ENCODE measurements at regions not wholly inside any gene's neighbourhood (a gene's known extent, or its start where the extent isn't known, plus 50 kb on each side); places are given as distances from the start of the nearest gene placed in this dataset.

DNA sequence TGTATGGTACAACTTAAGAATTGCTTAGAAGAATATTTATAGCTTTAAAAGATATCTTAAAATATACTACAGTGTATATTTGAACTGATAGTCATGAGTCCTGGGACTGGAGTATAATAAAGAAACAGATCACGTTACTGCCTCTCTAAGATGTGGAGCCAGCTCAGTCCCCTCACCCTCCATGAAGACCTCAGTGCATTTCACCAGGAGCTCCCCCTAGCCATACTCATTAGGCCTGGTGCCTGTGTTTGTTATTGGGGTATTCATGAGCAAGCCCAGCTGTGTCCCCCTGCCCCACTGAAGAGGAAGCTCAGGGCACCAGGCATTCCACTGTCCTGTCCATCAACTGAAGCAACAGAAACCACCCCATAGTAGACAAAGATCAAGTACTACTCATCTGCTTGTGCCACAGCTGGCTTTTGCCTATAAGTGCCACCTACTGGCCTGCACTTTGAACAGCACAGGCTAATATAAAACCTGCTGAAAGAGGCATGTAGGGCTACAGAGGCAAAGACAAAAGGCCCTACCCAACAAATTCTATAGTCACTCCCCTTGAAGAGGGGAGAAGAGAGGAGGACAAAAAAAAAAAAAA is 850.2 kb upstream of the NUDT12 start:
- Mint-ChIP-seq H3K4me1 (peaks cover 20% of the 10 kb centered on the region), H3K27ac (no peak overlapping the region), H3K27me3 (ENCODE audit: insufficient read depth) (no peaks in the 10 kb centered on the region), H3K9me3 (no peaks in the 10 kb centered on the region), H3K4me3 (no peak overlapping the region), H3K36me3 (ENCODE audit: low read depth) (no peaks in the 10 kb centered on the region)
- Histone ChIP-seq H3K4me3 (ENCODE audit: low read length) (no peak overlapping the region), H3K9ac (ENCODE audit: extremely low read depth, low read length, poor library complexity, severe bottlenecking) (no peak overlapping the region), H3K27ac (ENCODE audit: low read depth, low read length) (no peak overlapping the region), H3K36me3 (ENCODE audit: control insufficient read depth, insufficient read depth, low read length) (no peaks in the 10 kb centered on the region), H3K27me3 (ENCODE audit: control insufficient read depth, insufficient read depth, low read length, poor library complexity, severe bottlenecking) (no peaks in the 10 kb centered on the region), H3K4me1 (ENCODE audit: control insufficient read depth, insufficient read depth, low read length) (peaks cover 5% of the 10 kb centered on the region), H3K9me3 (ENCODE audit: control insufficient read depth, low read length) (no peaks in the 10 kb centered on the region)
- peak; percentile 87 for TF ChIP-seq CTCF (conservative IDR thresholded peaks at IDR 0.05)
- peak; percentile 83 for DNase-seq
- WGBS, 2 experiments (ENCODE audit: insufficient coverage in 1 of 2, insufficient read length in 1 of 2), result 95% methylated on average over 1 of the region's 1 CpG; no CpG with 5 or more reads in 1 of the 2 experiments

GRCh38 chr5:104400941-104401340 is 838.4 kb upstream of the NUDT12 start:
- no peaks in the 10 kb centered on the region for H3K27me3 ChIP-seq (ENCODE audit: control insufficient read depth, insufficient read depth, low read length, poor library complexity, severe bottlenecking)
- H3K9me3 ChIP-seq (ENCODE audit: control insufficient read depth, low read length), result no peaks in the 10 kb centered on the region
- no peak overlapping the region for H3K27ac ChIP-seq (ENCODE audit: low read depth, low read length)
- no peak overlapping the region for H3K4me3 Mint-ChIP-seq
- H3K36me3 Mint-ChIP-seq (ENCODE audit: low read depth), result no peaks in the 10 kb centered on the region
- 89 to 91% methylated on average over 3 of the region's 3 CpGs for WGBS, 2 experiments (ENCODE audit: insufficient coverage in 1 of 2, insufficient read length in 1 of 2)
- no peaks in the 10 kb centered on the region for H3K27me3 Mint-ChIP-seq (ENCODE audit: insufficient read depth)
- H3K9me3 Mint-ChIP-seq, result peaks cover 8% of the 10 kb centered on the region
- no peaks in the 10 kb centered on the region for H3K4me1 Mint-ChIP-seq
- H3K9ac ChIP-seq (ENCODE audit: extremely low read depth, low read length, poor library complexity, severe bottlenecking), result no peak overlapping the region
- no peak for DNase-seq
- H3K4me3 ChIP-seq (ENCODE audit: low read length), result no peak overlapping the region
- no peak overlapping the region for H3K27ac Mint-ChIP-seq
- H3K4me1 ChIP-seq (ENCODE audit: control insufficient read depth, insufficient read depth, low read length), result no peaks in the 10 kb centered on the region
- H3K36me3 ChIP-seq (ENCODE audit: control insufficient read depth, insufficient read depth, low read length), result no peaks in the 10 kb centered on the region
- no peak for TF ChIP-seq CTCF (conservative IDR thresholded peaks at IDR 0.05)

- H3K36me3 ChIP-seq (ENCODE audit: control insufficient read depth, insufficient read depth, low read length), result no peaks in the 10 kb centered on the region
- no peak for TF ChIP-seq CTCF (conservative IDR thresholded peaks at IDR 0.05)
- no peak overlapping the region for H3K4me3 ChIP-seq (ENCODE audit: low read length)
- no peaks in the 10 kb centered on the region for H3K4me1 ChIP-seq (ENCODE audit: control insufficient read depth, insufficient read depth, low read length)
- Mint-ChIP-seq H3K9me3 (no peaks in the 10 kb centered on the region), H3K27me3 (ENCODE audit: insufficient read depth) (no peaks in the 10 kb centered on the region), H3K4me1 (no peaks in the 10 kb centered on the region), H3K27ac (no peak overlapping the region), H3K36me3 (ENCODE audit: low read depth) (no peaks in the 10 kb centered on the region), H3K4me3 (no peak overlapping the region)
- no peaks in the 10 kb centered on the region for H3K27me3 ChIP-seq (ENCODE audit: control insufficient read depth, insufficient read depth, low read length, poor library complexity, severe bottlenecking)
- 81 to 93% methylated on average over 2 to 3 of the region's 3 CpGs for WGBS, 2 experiments (ENCODE audit: insufficient coverage in 1 of 2, insufficient read length in 1 of 2)
- no peak for DNase-seq
- no peak overlapping the region for H3K27ac ChIP-seq (ENCODE audit: low read depth, low read length)
- no peak overlapping the region for H3K9ac ChIP-seq (ENCODE audit: extremely low read depth, low read length, poor library complexity, severe bottlenecking)
- no peaks in the 10 kb centered on the region for H3K9me3 ChIP-seq (ENCODE audit: control insufficient read depth, low read length)
These were observed 823.3 kb upstream of the NUDT12 start for GRCh38 chr5:104385906-104386305.

Measured in endodermal cell (in vitro differentiated cells).